Calu3 (cell line): ENCODE measurements at regions not wholly inside any gene's neighbourhood (a gene's known extent, or its start where the extent isn't known, plus 50 kb on each side); places are given as distances from the start of the nearest gene placed in this dataset.

ENCODE experiments used
- BruUV-seq: library from RNA; stranded (reverse); fragments of 400-500 nt; replicated peaks from 2 replicates; lab custom pipeline; 2021; lab: Mats Ljungman, UMichigan
- CTCF ChIA-PET: fragments of 300-600 bp; sonication (Branson Sonifier 250); formaldehyde crosslinking; loops from one replicate; lab custom pipeline; 2022; ENCODE audit warnings: antibody characterized with exemption; lab: Charles Lee
- DNase-seq: peaks from one replicate; pipeline ENCODE4 v3.0.0; 2022
- H3K27ac Mint-ChIP-seq: one replicate; pipeline ENCODE4 v1.8.0; 2022; ENCODE audit warnings: mixed read lengths; ENCODE audit not compliant: unreplicated experiment
- H3K27me3 Mint-ChIP-seq: one replicate; pipeline ENCODE4 v1.8.0; 2022; ENCODE audit warnings: mixed read lengths; ENCODE audit not compliant: unreplicated experiment
- H3K36me3 Mint-ChIP-seq: one replicate; pipeline ENCODE4 v1.8.0; 2022; ENCODE audit warnings: mild to moderate bottlenecking, moderate library complexity, mixed read lengths; ENCODE audit not compliant: insufficient read depth, unreplicated experiment
- H3K4me1 Mint-ChIP-seq: one replicate; pipeline ENCODE4 v1.8.0; 2022; ENCODE audit warnings: mild to moderate bottlenecking, low read depth, mixed read lengths; ENCODE audit not compliant: unreplicated experiment
- H3K4me3 Mint-ChIP-seq: one replicate; pipeline ENCODE4 v1.8.0; 2022; ENCODE audit warnings: mild to moderate bottlenecking, low read depth, moderate library complexity, mixed read lengths; ENCODE audit not compliant: unreplicated experiment
- H3K9me3 Mint-ChIP-seq: one replicate; pipeline ENCODE4 v1.8.0; 2022; ENCODE audit warnings: low read depth, mixed read lengths; ENCODE audit not compliant: unreplicated experiment
- CTCF ChIP-seq: fragments of 200-600 bp; IDR thresholded peaks from one replicate; pipeline ENCODE4 v1.8.0; 2022; ENCODE audit warnings: antibody characterized with exemption; ENCODE audit not compliant: unreplicated experiment
- intact Hi-C: fragments of 100-400 bp; cut with micrococcal nuclease; formaldehyde crosslinking; loops from one replicate; pipeline ENCODE4 v1.10.0; 2022; ENCODE audit not compliant: unreplicated experiment

- Mint-ChIP-seq H3K4me1 (peaks cover 8% of the 10 kb centered on the region), H3K9me3 (no peaks in the 10 kb centered on the region), H3K27ac (no peak overlapping the region), H3K36me3 (no peaks in the 10 kb centered on the region), H3K4me3 (no peak overlapping the region), H3K27me3 (no peaks in the 10 kb centered on the region)
- intact Hi-C loops = no loop called here
- TF ChIP-seq CTCF = no peak
- DNase-seq = no peak
- CTCF ChIA-PET = no interaction called here
- no TSS peak for BruUV-seq
These were observed 450.3 kb upstream of the GJE1 start for GRCh38 chr6:141682391-141682790.

- CTCF ChIA-PET = interaction anchor here (0.7 kb wide), 3 partner anchors 132 to 786 kb away, joined by 3 to 4 read pairs (median 3); no protein-coding TSS in a partner anchor
- TF ChIP-seq CTCF = peak; percentile 30
- Mint-ChIP-seq H3K36me3 (no peaks in the 10 kb centered on the region), H3K4me3 (no peak overlapping the region), H3K27ac (no peak overlapping the region), H3K9me3 (no peaks in the 10 kb centered on the region), H3K27me3 (no peaks in the 10 kb centered on the region), H3K4me1 (peaks cover 8% of the 10 kb centered on the region)
- intact Hi-C loops = loop anchor here (2.0 kb wide), 1 partner anchor 435 kb away; no protein-coding TSS in a partner anchor
- no TSS peak for BruUV-seq
- DNase-seq = peak; percentile 8
These were observed 455.0 kb upstream of the GJE1 start for GRCh38 chr6:141677598-141678211.

- BruUV-seq = no TSS peak
- Mint-ChIP-seq H3K9me3 (no peaks in the 10 kb centered on the region), H3K27me3 (no peaks in the 10 kb centered on the region), H3K4me3 (no peak overlapping the region), H3K27ac (no peak overlapping the region), H3K36me3 (no peaks in the 10 kb centered on the region), H3K4me1 (peaks cover 8% of the 10 kb centered on the region)
- CTCF ChIA-PET = no interaction called here
- intact Hi-C loops = loop anchor here (2.0 kb wide), 1 partner anchor 437 kb away; no protein-coding TSS in a partner anchor
- DNase-seq = no peak
- TF ChIP-seq CTCF = no peak
These were observed 456.8 kb upstream of the GJE1 start for GRCh38 chr6:141675957-141676356.

- intact Hi-C loops = no loop called here
- BruUV-seq = no TSS peak
These were observed 463.6 kb upstream of the GJE1 start for GRCh38 chr6:141669141-141669540.

More at GRCh38 chr6:141669141-141669540, 463.6 kb upstream of the GJE1 start:
- Mint-ChIP-seq H3K4me1 (no peaks in the 10 kb centered on the region), H3K9me3 (no peaks in the 10 kb centered on the region), H3K27me3 (no peaks in the 10 kb centered on the region), H3K27ac (no peak overlapping the region), H3K36me3 (no peaks in the 10 kb centered on the region), H3K4me3 (no peak overlapping the region)
- TF ChIP-seq CTCF = no peak
- DNase-seq = no peak
- CTCF ChIA-PET = no interaction called here
